ENCODE measurements at regions not wholly inside any gene's neighbourhood (a gene's known extent, or its start where the extent isn't known, plus 50 kb on each side); places are given as distances from the start of the nearest gene placed in this dataset.

DNA sequence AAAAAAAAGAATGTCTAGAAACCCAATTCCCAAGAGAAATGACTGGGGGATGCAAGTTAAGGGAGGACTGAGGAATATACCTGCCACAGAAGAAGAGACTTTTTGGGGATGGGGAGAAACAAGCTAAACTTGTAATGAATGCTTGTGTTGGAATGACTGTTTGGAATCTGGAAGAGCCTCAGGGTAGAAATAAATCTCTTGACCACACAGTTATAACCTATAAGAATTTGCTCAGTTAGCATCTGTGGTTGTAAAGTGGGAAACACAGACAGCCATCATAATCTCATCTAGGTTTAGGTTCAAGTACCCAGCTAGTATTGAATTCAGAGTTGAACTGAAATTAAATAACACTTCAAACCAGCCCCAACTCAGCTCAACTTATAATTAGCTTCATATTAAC lies 678.3 kb upstream of the CHD1 start:
- ATAC-seq = no peak
- TF ChIP-seq, protein P1, sequence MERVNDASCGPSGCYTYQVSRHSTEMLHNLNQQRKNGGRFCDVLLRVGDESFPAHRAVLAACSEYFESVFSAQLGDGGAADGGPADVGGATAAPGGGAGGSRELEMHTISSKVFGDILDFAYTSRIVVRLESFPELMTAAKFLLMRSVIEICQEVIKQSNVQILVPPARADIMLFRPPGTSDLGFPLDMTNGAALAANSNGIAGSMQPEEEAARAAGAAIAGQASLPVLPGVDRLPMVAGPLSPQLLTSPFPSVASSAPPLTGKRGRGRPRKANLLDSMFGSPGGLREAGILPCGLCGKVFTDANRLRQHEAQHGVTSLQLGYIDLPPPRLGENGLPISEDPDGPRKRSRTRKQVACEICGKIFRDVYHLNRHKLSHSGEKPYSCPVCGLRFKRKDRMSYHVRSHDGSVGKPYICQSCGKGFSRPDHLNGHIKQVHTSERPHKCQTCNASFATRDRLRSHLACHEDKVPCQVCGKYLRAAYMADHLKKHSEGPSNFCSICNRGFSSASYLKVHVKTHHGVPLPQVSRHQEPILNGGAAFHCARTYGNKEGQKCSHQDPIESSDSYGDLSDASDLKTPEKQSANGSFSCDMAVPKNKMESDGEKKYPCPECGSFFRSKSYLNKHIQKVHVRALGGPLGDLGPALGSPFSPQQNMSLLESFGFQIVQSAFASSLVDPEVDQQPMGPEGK (CRISPR knock-in tag; IDR thresholded peaks at IDR 0.05; ENCODE audit: borderline replicate concordance) = no peak
- TF ChIP-seq, protein P2, sequence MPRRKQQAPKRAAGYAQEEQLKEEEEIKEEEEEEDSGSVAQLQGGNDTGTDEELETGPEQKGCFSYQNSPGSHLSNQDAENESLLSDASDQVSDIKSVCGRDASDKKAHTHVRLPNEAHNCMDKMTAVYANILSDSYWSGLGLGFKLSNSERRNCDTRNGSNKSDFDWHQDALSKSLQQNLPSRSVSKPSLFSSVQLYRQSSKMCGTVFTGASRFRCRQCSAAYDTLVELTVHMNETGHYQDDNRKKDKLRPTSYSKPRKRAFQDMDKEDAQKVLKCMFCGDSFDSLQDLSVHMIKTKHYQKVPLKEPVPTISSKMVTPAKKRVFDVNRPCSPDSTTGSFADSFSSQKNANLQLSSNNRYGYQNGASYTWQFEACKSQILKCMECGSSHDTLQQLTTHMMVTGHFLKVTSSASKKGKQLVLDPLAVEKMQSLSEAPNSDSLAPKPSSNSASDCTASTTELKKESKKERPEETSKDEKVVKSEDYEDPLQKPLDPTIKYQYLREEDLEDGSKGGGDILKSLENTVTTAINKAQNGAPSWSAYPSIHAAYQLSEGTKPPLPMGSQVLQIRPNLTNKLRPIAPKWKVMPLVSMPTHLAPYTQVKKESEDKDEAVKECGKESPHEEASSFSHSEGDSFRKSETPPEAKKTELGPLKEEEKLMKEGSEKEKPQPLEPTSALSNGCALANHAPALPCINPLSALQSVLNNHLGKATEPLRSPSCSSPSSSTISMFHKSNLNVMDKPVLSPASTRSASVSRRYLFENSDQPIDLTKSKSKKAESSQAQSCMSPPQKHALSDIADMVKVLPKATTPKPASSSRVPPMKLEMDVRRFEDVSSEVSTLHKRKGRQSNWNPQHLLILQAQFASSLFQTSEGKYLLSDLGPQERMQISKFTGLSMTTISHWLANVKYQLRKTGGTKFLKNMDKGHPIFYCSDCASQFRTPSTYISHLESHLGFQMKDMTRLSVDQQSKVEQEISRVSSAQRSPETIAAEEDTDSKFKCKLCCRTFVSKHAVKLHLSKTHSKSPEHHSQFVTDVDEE (CRISPR knock-in tag; IDR thresholded peaks at IDR 0.05) = no peak
- TF ChIP-seq GLIS3 (CRISPR knock-in tag; IDR thresholded peaks at IDR 0.05) = no peak
- TF ChIP-seq, protein P3, sequence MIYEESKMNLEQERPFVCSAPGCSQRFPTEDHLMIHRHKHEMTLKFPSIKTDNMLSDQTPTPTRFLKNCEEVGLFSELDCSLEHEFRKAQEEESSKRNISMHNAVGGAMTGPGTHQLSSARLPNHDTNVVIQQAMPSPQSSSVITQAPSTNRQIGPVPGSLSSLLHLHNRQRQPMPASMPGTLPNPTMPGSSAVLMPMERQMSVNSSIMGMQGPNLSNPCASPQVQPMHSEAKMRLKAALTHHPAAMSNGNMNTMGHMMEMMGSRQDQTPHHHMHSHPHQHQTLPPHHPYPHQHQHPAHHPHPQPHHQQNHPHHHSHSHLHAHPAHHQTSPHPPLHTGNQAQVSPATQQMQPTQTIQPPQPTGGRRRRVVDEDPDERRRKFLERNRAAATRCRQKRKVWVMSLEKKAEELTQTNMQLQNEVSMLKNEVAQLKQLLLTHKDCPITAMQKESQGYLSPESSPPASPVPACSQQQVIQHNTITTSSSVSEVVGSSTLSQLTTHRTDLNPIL (CRISPR knock-in tag; IDR thresholded peaks at IDR 0.05; ENCODE audit: low read depth) = no peak
- TF ChIP-seq ZNF565 (CRISPR knock-in tag; conservative IDR thresholded peaks at IDR 0.05; ENCODE audit: low read depth) = no peak
- no peak for TF ChIP-seq BACH2 (CRISPR knock-in tag; IDR thresholded peaks at IDR 0.05; ENCODE audit: borderline replicate concordance)
- no peak for TF ChIP-seq CSDC2 (CRISPR knock-in tag; IDR thresholded peaks at IDR 0.05)
- no peak for TF ChIP-seq SNAI2 (CRISPR knock-in tag; IDR thresholded peaks at IDR 0.05)
- no peak for TF ChIP-seq ZFP3 (CRISPR knock-in tag; IDR thresholded peaks at IDR 0.05)
- TF ChIP-seq, protein P4, sequence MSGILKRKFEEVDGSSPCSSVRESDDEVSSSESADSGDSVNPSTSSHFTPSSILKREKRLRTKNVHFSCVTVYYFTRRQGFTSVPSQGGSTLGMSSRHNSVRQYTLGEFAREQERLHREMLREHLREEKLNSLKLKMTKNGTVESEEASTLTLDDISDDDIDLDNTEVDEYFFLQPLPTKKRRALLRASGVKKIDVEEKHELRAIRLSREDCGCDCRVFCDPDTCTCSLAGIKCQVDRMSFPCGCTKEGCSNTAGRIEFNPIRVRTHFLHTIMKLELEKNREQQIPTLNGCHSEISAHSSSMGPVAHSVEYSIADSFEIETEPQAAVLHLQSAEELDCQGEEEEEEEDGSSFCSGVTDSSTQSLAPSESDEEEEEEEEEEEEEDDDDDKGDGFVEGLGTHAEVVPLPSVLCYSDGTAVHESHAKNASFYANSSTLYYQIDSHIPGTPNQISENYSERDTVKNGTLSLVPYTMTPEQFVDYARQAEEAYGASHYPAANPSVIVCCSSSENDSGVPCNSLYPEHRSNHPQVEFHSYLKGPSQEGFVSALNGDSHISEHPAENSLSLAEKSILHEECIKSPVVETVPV (CRISPR knock-in tag; IDR thresholded peaks at IDR 0.05) = no peak
- no peak for TF ChIP-seq ISL1 (CRISPR knock-in tag; IDR thresholded peaks at IDR 0.05)
- TF ChIP-seq OSR1 (CRISPR knock-in tag; IDR thresholded peaks at IDR 0.05) = no peak
- no peak for TF ChIP-seq ZNF70 (CRISPR knock-in tag; IDR thresholded peaks at IDR 0.05)
- no peak for TF ChIP-seq ESRRG (CRISPR knock-in tag; IDR thresholded peaks at IDR 0.05)
- no peak for TF ChIP-seq TCF4 (CRISPR knock-in tag; IDR thresholded peaks at IDR 0.05; ENCODE audit: borderline replicate concordance)
- no peak for TF ChIP-seq ZFP30 (CRISPR knock-in tag; IDR thresholded peaks at IDR 0.05)
- TF ChIP-seq TOX (CRISPR knock-in tag; IDR thresholded peaks at IDR 0.05; ENCODE audit: borderline replicate concordance) = no peak
- TF ChIP-seq PPARA (CRISPR knock-in tag; IDR thresholded peaks at IDR 0.05; ENCODE audit: borderline replicate concordance) = no peak
- TF ChIP-seq RARB (CRISPR knock-in tag; IDR thresholded peaks at IDR 0.05) = no peak
- TF ChIP-seq ZNF8 (CRISPR knock-in tag; IDR thresholded peaks at IDR 0.05) = no peak

DNA sequence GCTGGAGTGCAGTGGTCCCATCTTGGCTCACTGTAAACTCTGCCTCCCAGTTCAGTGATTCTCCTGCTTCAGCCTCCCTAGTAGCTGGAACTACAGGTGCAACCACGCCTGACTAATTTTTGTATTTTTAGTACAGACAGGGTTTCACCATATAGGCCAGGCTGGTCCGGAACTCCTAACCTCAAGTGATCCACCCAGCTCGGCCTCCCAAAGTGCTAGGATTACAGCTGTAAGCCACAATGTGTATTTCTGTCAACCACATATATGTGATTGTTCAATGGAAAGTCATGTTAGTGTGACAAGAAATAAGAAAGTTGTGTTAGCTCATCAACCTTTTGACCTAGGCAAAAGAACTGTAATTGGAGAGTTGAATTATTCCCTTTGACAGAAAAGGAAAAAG lies 677.1 kb upstream of the CHD1 start:
- ATAC-seq = no peak
- TF ChIP-seq PPARA (CRISPR knock-in tag; IDR thresholded peaks at IDR 0.05; ENCODE audit: borderline replicate concordance) (no peak), SNAI2 (CRISPR knock-in tag; IDR thresholded peaks at IDR 0.05) (no peak), ZFP30 (CRISPR knock-in tag; IDR thresholded peaks at IDR 0.05) (no peak), GLIS3 (CRISPR knock-in tag; IDR thresholded peaks at IDR 0.05) (no peak)
- TF ChIP-seq, protein P5, sequence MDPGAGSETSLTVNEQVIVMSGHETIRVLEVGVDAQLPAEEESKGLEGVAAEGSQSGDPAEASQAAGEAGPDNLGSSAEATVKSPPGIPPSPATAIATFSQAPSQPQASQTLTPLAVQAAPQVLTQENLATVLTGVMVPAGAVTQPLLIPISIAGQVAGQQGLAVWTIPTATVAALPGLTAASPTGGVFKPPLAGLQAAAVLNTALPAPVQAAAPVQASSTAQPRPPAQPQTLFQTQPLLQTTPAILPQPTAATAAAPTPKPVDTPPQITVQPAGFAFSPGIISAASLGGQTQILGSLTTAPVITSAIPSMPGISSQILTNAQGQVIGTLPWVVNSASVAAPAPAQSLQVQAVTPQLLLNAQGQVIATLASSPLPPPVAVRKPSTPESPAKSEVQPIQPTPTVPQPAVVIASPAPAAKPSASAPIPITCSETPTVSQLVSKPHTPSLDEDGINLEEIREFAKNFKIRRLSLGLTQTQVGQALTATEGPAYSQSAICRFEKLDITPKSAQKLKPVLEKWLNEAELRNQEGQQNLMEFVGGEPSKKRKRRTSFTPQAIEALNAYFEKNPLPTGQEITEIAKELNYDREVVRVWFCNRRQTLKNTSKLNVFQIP (CRISPR knock-in tag; IDR thresholded peaks at IDR 0.05; ENCODE audit: borderline replicate concordance, low read depth) = no peak
- TF ChIP-seq, protein P4 (CRISPR knock-in tag; IDR thresholded peaks at IDR 0.05) = no peak

All from SK-N-SH treated with all-trans-retinoic acid at 6 μM for 48 hours (cell line).